Calu3 (cell line): ENCODE measurements at regions not wholly inside any gene's neighbourhood (a gene's known extent, or its start where the extent isn't known, plus 50 kb on each side); places are given as distances from the start of the nearest gene placed in this dataset.

Source experiments
- BruUV-seq: library from RNA; stranded (reverse); fragments of 400-500 nt; replicated peaks from 2 replicates; lab custom pipeline; 2021; lab: Mats Ljungman, UMichigan
- CTCF ChIA-PET: fragments of 300-600 bp; sonication (Branson Sonifier 250); formaldehyde crosslinking; loops from one replicate; lab custom pipeline; 2022; ENCODE audit warnings: antibody characterized with exemption; lab: Charles Lee
- DNase-seq: peaks from one replicate; pipeline ENCODE4 v3.0.0; 2022
- H3K27ac Mint-ChIP-seq: one replicate; pipeline ENCODE4 v1.8.0; 2022; ENCODE audit warnings: mixed read lengths; ENCODE audit not compliant: unreplicated experiment
- H3K27me3 Mint-ChIP-seq: one replicate; pipeline ENCODE4 v1.8.0; 2022; ENCODE audit warnings: mixed read lengths; ENCODE audit not compliant: unreplicated experiment
- H3K36me3 Mint-ChIP-seq: one replicate; pipeline ENCODE4 v1.8.0; 2022; ENCODE audit warnings: mild to moderate bottlenecking, moderate library complexity, mixed read lengths; ENCODE audit not compliant: insufficient read depth, unreplicated experiment
- H3K4me1 Mint-ChIP-seq: one replicate; pipeline ENCODE4 v1.8.0; 2022; ENCODE audit warnings: mild to moderate bottlenecking, low read depth, mixed read lengths; ENCODE audit not compliant: unreplicated experiment
- H3K4me3 Mint-ChIP-seq: one replicate; pipeline ENCODE4 v1.8.0; 2022; ENCODE audit warnings: mild to moderate bottlenecking, low read depth, moderate library complexity, mixed read lengths; ENCODE audit not compliant: unreplicated experiment
- H3K9me3 Mint-ChIP-seq: one replicate; pipeline ENCODE4 v1.8.0; 2022; ENCODE audit warnings: low read depth, mixed read lengths; ENCODE audit not compliant: unreplicated experiment
- CTCF ChIP-seq: fragments of 200-600 bp; IDR thresholded peaks from one replicate; pipeline ENCODE4 v1.8.0; 2022; ENCODE audit warnings: antibody characterized with exemption; ENCODE audit not compliant: unreplicated experiment
- intact Hi-C: fragments of 100-400 bp; cut with micrococcal nuclease; formaldehyde crosslinking; loops from one replicate; pipeline ENCODE4 v1.10.0; 2022; ENCODE audit not compliant: unreplicated experiment

GRCh38 chr4:106628586-106629267 is 260.1 kb upstream of the GIMD1 start:
- H3K27ac Mint-ChIP-seq = no peak overlapping the region
- intact Hi-C loops = no loop called here
- CTCF ChIA-PET = no interaction called here
- BruUV-seq = no TSS peak
- DNase-seq = no peak
- no peaks in the 10 kb centered on the region for H3K9me3 Mint-ChIP-seq
- no peak for TF ChIP-seq CTCF
- H3K36me3 Mint-ChIP-seq = no peaks in the 10 kb centered on the region
- H3K4me1 Mint-ChIP-seq = no peaks in the 10 kb centered on the region
- no peaks in the 10 kb centered on the region for H3K27me3 Mint-ChIP-seq
- H3K4me3 Mint-ChIP-seq = no peak overlapping the region

GRCh38 chr4:106627051-106627450 is 258.5 kb upstream of the GIMD1 start:
- Mint-ChIP-seq H3K36me3 (no peaks in the 10 kb centered on the region), H3K27me3 (no peaks in the 10 kb centered on the region), H3K4me1 (no peaks in the 10 kb centered on the region), H3K9me3 (no peaks in the 10 kb centered on the region), H3K4me3 (no peak overlapping the region), H3K27ac (no peak overlapping the region)
- intact Hi-C loops = no loop called here
- DNase-seq = no peak
- no peak for TF ChIP-seq CTCF
- BruUV-seq = no TSS peak
- CTCF ChIA-PET = no interaction called here

- DNase-seq = no peak
- H3K36me3 Mint-ChIP-seq = no peaks in the 10 kb centered on the region
- no peaks in the 10 kb centered on the region for H3K9me3 Mint-ChIP-seq
- CTCF ChIA-PET = no interaction called here
- H3K27me3 Mint-ChIP-seq = no peaks in the 10 kb centered on the region
- no peak for TF ChIP-seq CTCF
- BruUV-seq = no TSS peak
- intact Hi-C loops = no loop called here
- no peak overlapping the region for H3K27ac Mint-ChIP-seq
- H3K4me3 Mint-ChIP-seq = no peak overlapping the region
- H3K4me1 Mint-ChIP-seq = no peaks in the 10 kb centered on the region
Measured at GRCh38 chr4:106624671-106625070, 256.1 kb upstream of the GIMD1 start.

DNA sequence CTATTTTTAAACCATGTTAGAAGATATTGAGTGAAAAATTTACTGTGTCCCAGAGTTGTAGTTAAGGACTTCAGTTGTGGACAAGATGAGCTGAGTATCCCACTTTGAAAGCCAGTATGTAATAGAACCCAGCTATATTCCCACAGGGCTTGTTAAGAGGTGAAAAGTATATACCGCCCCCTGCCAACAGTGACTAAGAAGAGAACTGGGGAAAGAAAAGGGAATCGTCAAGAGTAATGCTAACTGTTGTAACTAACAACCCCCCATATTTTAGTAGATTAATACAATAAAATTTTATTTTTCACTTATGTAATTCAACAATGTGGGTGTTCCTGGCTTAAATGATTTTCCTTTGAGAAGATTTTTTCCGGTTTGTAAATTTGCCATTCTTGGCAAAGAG is 250.4 kb upstream of the GIMD1 start:
- BruUV-seq = no TSS peak
- no peak for DNase-seq
- no peak overlapping the region for H3K27ac Mint-ChIP-seq
- no peaks in the 10 kb centered on the region for H3K36me3 Mint-ChIP-seq
- intact Hi-C loops = no loop called here
- TF ChIP-seq CTCF = no peak
- no peaks in the 10 kb centered on the region for H3K27me3 Mint-ChIP-seq
- no peaks in the 10 kb centered on the region for H3K9me3 Mint-ChIP-seq
- H3K4me1 Mint-ChIP-seq = no peaks in the 10 kb centered on the region
- no peak overlapping the region for H3K4me3 Mint-ChIP-seq
- CTCF ChIA-PET = no interaction called here
